Stimulated activated CD4-positive, alpha-beta T cell treated with anti-CD3 and anti-CD28 coated beads, TNF-alpha, amount 100 ng/mL, for 4 hours (primary cell): ENCODE measurements at regions not wholly inside any gene's neighbourhood (a gene's known extent, or its start where the extent isn't known, plus 50 kb on each side); places are given as distances from the start of the nearest gene placed in this dataset.

Source experiments
- DNase-seq, 3 experiments: peaks; one replicate each; pipeline ENCODE4 v3.0.0-alpha.2; 2020; ENCODE audit warnings: low read depth in 3 of 3

GRCh38 chr14:101045511-101045910, 142.0 kb upstream of the RTL1 start:
- DNase-seq, result no peak

GRCh38 chr14:101046071-101046470, 142.5 kb upstream of the RTL1 start:
- no peak for DNase-seq

GRCh38 chr14:101047326-101047725, 143.8 kb upstream of the RTL1 start:
- no peak for DNase-seq

- DNase-seq, result no peak
Measured at GRCh38 chr14:101048766-101049165, 145.2 kb upstream of the RTL1 start.

GRCh38 chr14:101049511-101049910, 146.0 kb upstream of the RTL1 start:
- DNase-seq, result no peak

- DNase-seq, result no peak
Measured at GRCh38 chr14:101049942-101050341, 146.4 kb upstream of the RTL1 start.

GRCh38 chr14:101050901-101051490, 147.5 kb upstream of the RTL1 start:
- no peak for DNase-seq

- no peak for DNase-seq
Measured at GRCh38 chr14:101054671-101055070, 151.1 kb upstream of the RTL1 start.

GRCh38 chr14:101055106-101055662, 151.7 kb upstream of the RTL1 start:
- no peak for DNase-seq

- DNase-seq, result no peak
Measured at GRCh38 chr14:101055776-101056374, 152.4 kb upstream of the RTL1 start.

GRCh38 chr14:101056446-101056845, 152.9 kb upstream of the RTL1 start:
- no peak for DNase-seq

GRCh38 chr14:101057394-101057793, 153.9 kb upstream of the RTL1 start:
- DNase-seq, result no peak

- no peak for DNase-seq
Measured at GRCh38 chr14:101058571-101058970, 155.0 kb upstream of the RTL1 start.

- no peak for DNase-seq
Measured at GRCh38 chr14:101060171-101060601, 156.7 kb upstream of the RTL1 start.

GRCh38 chr14:101061411-101062064, 158.0 kb upstream of the RTL1 start:
- no peak for DNase-seq

- no peak for DNase-seq
Measured at GRCh38 chr14:101062065-101062450, 158.5 kb upstream of the RTL1 start.

GRCh38 chr14:101062601-101063000, 159.1 kb upstream of the RTL1 start:
- no peak for DNase-seq

- DNase-seq, result no peak
Measured at GRCh38 chr14:101063121-101063520, 159.6 kb upstream of the RTL1 start.

- DNase-seq, result no peak
Measured at GRCh38 chr14:101064121-101064661, 160.7 kb upstream of the RTL1 start.

- DNase-seq, result no peak
Measured at GRCh38 chr14:101064718-101065117, 161.2 kb upstream of the RTL1 start.

- no peak for DNase-seq
Measured at GRCh38 chr14:101065246-101065645, 161.7 kb upstream of the RTL1 start.
